ENCODE measurements at regions not wholly inside any gene's neighbourhood (a gene's known extent, or its start where the extent isn't known, plus 50 kb on each side); places are given as distances from the start of the nearest gene placed in this dataset.

- H3K36me3 ChIP-seq (ENCODE audit: control insufficient read depth, insufficient read depth, low read length): no peaks in the 10 kb centered on the region
- no peak overlapping the region for H3K9ac ChIP-seq (ENCODE audit: insufficient read depth in 1 of 2, low read depth in 2 of 2, low read length in 2 of 2)
- no peak for TF ChIP-seq PURB (CRISPR knock-in tag; IDR thresholded peaks at IDR 0.05; ENCODE audit: low read depth)
- no peak for TF ChIP-seq CEBPG (CRISPR knock-in tag; IDR thresholded peaks at IDR 0.05)
- TF ChIP-seq CEBPG (tag; conservative IDR thresholded peaks at IDR 0.05 in 1 of 2, IDR thresholded peaks at IDR 0.05 in 1 of 2): 0 out of 4 replicates have a peak, but pooled peaks of 1 of the 2 experiments have one; percentile 33
- FAIRE-seq (no peak), ATAC-seq (no peak), DNase-seq (ENCODE audit: extremely low read depth in 1 of 4, low spot score in 3 of 4) (no peak)
- H4K20me1 ChIP-seq (replicated peaks; ENCODE audit: control insufficient read depth, insufficient read depth, low read length): no peaks in the 10 kb centered on the region
- in situ Hi-C loops (cut with MboI) (no loop called here), intact Hi-C loops (cut with micrococcal nuclease) (no loop called here)
- H3K79me2 ChIP-seq (ENCODE audit: control insufficient read depth, insufficient read depth, low read length): no peaks in the 10 kb centered on the region
- WGBS (ENCODE audit: insufficient coverage, low coverage, missing lambda C conversion rate): 2% methylated on average over 7 of the region's 7 CpGs
- no peaks in the 10 kb centered on the region for H3K9me3 ChIP-seq (replicated peaks; ENCODE audit: control insufficient read depth, insufficient read depth, low read depth, low read length)
- no peak overlapping the region for H3K4me2 ChIP-seq (ENCODE audit: insufficient read depth, low read length)
- H2AFZ ChIP-seq (ENCODE audit: low read depth, low read length): no peak overlapping the region; the same call in 1 of the 2 replicates
- H3K27me3 ChIP-seq (ENCODE audit: control insufficient read depth in 2 of 2, insufficient read depth in 2 of 2, low read length in 2 of 2): peaks cover 10 to 36% of the 10 kb centered on the region in 2 experiments
- no peak overlapping the region for H3K27ac ChIP-seq (ENCODE audit: extremely low read depth, low read depth, low read length)
- no peaks in the 10 kb centered on the region for H3K9me1 ChIP-seq (ENCODE audit: control insufficient read depth, insufficient read depth, low read length)
- peaks cover 0 to 9% of the 10 kb centered on the region in 2 experiments; a peak in 3 of 5 replicates for H3K4me1 ChIP-seq (replicated peaks in 1 of 2; ENCODE audit: control insufficient read depth in 2 of 2, insufficient read depth in 2 of 2, low read length in 2 of 2)
- CTCF ChIA-PET (ENCODE audit: low intra/inter-chr PET ratio): interaction anchor here (0.6 kb wide), 1 partner anchor 526 kb away, joined by 3 read pairs; no protein-coding TSS in a partner anchor
- POLR2A ChIA-PET: no interaction called here
- BruUV-seq (replicated peaks): no TSS peak
- H3K4me3 ChIP-seq: no peak overlapping the region
Measured at GRCh38 chr9:97768746-97769145, 71.6 kb upstream of the XPA start.

GRCh38 chr9:97769208-97769607 is 72.1 kb upstream of the XPA start:
- no peak for FAIRE-seq
- BruUV-seq (replicated peaks): no TSS peak
- H3K9ac ChIP-seq (ENCODE audit: insufficient read depth in 1 of 2, low read depth in 2 of 2, low read length in 2 of 2): no peak overlapping the region
- H3K9me1 ChIP-seq (ENCODE audit: control insufficient read depth, insufficient read depth, low read length): no peaks in the 10 kb centered on the region
- no peaks in the 10 kb centered on the region for H3K9me3 ChIP-seq (replicated peaks; ENCODE audit: control insufficient read depth, insufficient read depth, low read depth, low read length)
- DNase-seq (ENCODE audit: extremely low read depth in 1 of 4, low spot score in 3 of 4): no peak
- no peak for ATAC-seq
- ChIA-PET POLR2A (no interaction called here), CTCF (ENCODE audit: low intra/inter-chr PET ratio) (interaction anchor here (0.6 kb wide), 1 partner anchor 525 kb away, joined by 3 read pairs; no protein-coding TSS in a partner anchor)
- no peak overlapping the region for H3K27ac ChIP-seq (ENCODE audit: extremely low read depth, low read depth, low read length)
- H3K27me3 ChIP-seq (ENCODE audit: control insufficient read depth in 2 of 2, insufficient read depth in 2 of 2, low read length in 2 of 2): peaks cover 10 to 32% of the 10 kb centered on the region in 2 experiments
- 0 out of 2 replicates have a peak overlapping the region, but pooled peaks have one; percentile 5 for H3K4me2 ChIP-seq (ENCODE audit: insufficient read depth, low read length)
- H3K36me3 ChIP-seq (ENCODE audit: control insufficient read depth, insufficient read depth, low read length): no peaks in the 10 kb centered on the region
- intact Hi-C loops (cut with micrococcal nuclease) (no loop called here), in situ Hi-C loops (cut with MboI) (no loop called here)
- H3K79me2 ChIP-seq (ENCODE audit: control insufficient read depth, insufficient read depth, low read length): no peaks in the 10 kb centered on the region
- WGBS (ENCODE audit: insufficient coverage, low coverage, missing lambda C conversion rate): 6% methylated on average over 5 of the region's 5 CpGs
- H2AFZ ChIP-seq (ENCODE audit: low read depth, low read length): no peak overlapping the region; the same call in 1 of the 2 replicates
- H3K4me3 ChIP-seq: no peak overlapping the region
- H3K4me1 ChIP-seq (replicated peaks in 1 of 2; ENCODE audit: control insufficient read depth in 2 of 2, insufficient read depth in 2 of 2, low read length in 2 of 2): peaks cover 0 to 13% of the 10 kb centered on the region in 2 experiments; a peak in 2 of 5 replicates
- H4K20me1 ChIP-seq (replicated peaks; ENCODE audit: control insufficient read depth, insufficient read depth, low read length): no peaks in the 10 kb centered on the region
- TF ChIP-seq ZMIZ1 (IDR thresholded peaks at IDR 0.05; ENCODE audit: low read depth in 2 of 2, low read length in 2 of 2) (no peak), IRF1 (CRISPR knock-in tag; IDR thresholded peaks at IDR 0.05; ENCODE audit: borderline replicate concordance) (no peak), ZNF408 (CRISPR knock-in tag; IDR thresholded peaks at IDR 0.05; ENCODE audit: low read depth) (no peak), TAF7 (tag; IDR thresholded peaks at IDR 0.05) (no peak), ELF1 (tag; IDR thresholded peaks at IDR 0.05) (no peak), SRSF7 (optimal IDR thresholded peaks at IDR 0.05; ENCODE audit: low read depth, low read length) (no peak)
